GM12874 (cell line): ENCODE measurements at regions not wholly inside any gene's neighbourhood (a gene's known extent, or its start where the extent isn't known, plus 50 kb on each side); places are given as distances from the start of the nearest gene placed in this dataset.

ENCODE experiments used
- CTCF ChIP-seq: IDR thresholded peaks from 2 replicates; pipeline ENCODE4 v1.5.1; 2011; ENCODE audit warnings: low read depth, mild to moderate bottlenecking, control low read depth, low read length, moderate library complexity; ENCODE audit not compliant: insufficient read depth

- no peak for TF ChIP-seq CTCF
These were observed 145.5 kb upstream of the SEM1 start for GRCh38 chr7:96855139-96855538.

GRCh38 chr7:96855691-96856090 is 146.0 kb upstream of the SEM1 start:
- no peak for TF ChIP-seq CTCF

- TF ChIP-seq CTCF, result no peak
These were observed 135.8 kb upstream of the DLX6 start for GRCh38 chr7:96869538-96869937.

- no peak for TF ChIP-seq CTCF
These were observed 135.2 kb upstream of the DLX6 start for GRCh38 chr7:96870185-96870584.

- no peak for TF ChIP-seq CTCF
These were observed 134.4 kb upstream of the DLX6 start for GRCh38 chr7:96870934-96871333.

- TF ChIP-seq CTCF, result no peak
These were observed 117.9 kb upstream of the DLX6 start for GRCh38 chr7:96887426-96887825.

GRCh38 chr7:96899108-96899507 is 106.2 kb upstream of the DLX6 start:
- no peak for TF ChIP-seq CTCF
